Esophagus squamous epithelium (tissue), 4 donors: ENCODE measurements at regions not wholly inside any gene's neighbourhood (a gene's known extent, or its start where the extent isn't known, plus 50 kb on each side); places are given as distances from the start of the nearest gene placed in this dataset.

Experiments used
- POLR2A ChIP-seq, 4 donors: fragments of 450-650 bp; IDR thresholded peaks; one replicate each; pipeline ENCODE4 v1.6.1; 2017; ENCODE audit warnings: antibody characterized with exemption in 4 of 4, mild to moderate bottlenecking in 4 of 4, moderate library complexity in 3 of 4
- TF ChIP-seq, protein P1 (sequence below), 6 experiments: fragments of 450-650 bp in 4 of 6; fragments of 200-600 bp in 2 of 6; sonication (generic) in 2 of 6; IDR thresholded peaks; one replicate each; pipeline ENCODE4 v1.5.1; 2016 to 2019; ENCODE audit warnings: antibody characterized with exemption in 6 of 6, mild to moderate bottlenecking in 4 of 6, moderate library complexity in 4 of 6

GRCh38 chr2:226030369-226030768 lies 630.9 kb downstream of the NYAP2 start:
- no peak for TF ChIP-seq POLR2A (IDR thresholded peaks at IDR 0.05)
- TF ChIP-seq, protein P1, sequence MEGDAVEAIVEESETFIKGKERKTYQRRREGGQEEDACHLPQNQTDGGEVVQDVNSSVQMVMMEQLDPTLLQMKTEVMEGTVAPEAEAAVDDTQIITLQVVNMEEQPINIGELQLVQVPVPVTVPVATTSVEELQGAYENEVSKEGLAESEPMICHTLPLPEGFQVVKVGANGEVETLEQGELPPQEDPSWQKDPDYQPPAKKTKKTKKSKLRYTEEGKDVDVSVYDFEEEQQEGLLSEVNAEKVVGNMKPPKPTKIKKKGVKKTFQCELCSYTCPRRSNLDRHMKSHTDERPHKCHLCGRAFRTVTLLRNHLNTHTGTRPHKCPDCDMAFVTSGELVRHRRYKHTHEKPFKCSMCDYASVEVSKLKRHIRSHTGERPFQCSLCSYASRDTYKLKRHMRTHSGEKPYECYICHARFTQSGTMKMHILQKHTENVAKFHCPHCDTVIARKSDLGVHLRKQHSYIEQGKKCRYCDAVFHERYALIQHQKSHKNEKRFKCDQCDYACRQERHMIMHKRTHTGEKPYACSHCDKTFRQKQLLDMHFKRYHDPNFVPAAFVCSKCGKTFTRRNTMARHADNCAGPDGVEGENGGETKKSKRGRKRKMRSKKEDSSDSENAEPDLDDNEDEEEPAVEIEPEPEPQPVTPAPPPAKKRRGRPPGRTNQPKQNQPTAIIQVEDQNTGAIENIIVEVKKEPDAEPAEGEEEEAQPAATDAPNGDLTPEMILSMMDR (IDR thresholded peaks at IDR 0.05): no peak
